Bronchial epithelial cell (primary cell): ENCODE measurements at regions not wholly inside any gene's neighbourhood (a gene's known extent, or its start where the extent isn't known, plus 50 kb on each side); places are given as distances from the start of the nearest gene placed in this dataset.

Experiments
- DNase-seq: peaks from one replicate; pipeline ENCODE4 v3.0.0-alpha.2; 2010; ENCODE audit warnings: low read depth
- FAIRE-seq: peaks from 2 replicates; lab custom pipeline; 2011; peaks lifted over from hg19 to GRCh38; lab: Jason Lieb, UNC
- H3K27me3 ChIP-seq: 2 replicates; pipeline ENCODE4 v1.5.1; 2011; ENCODE audit warnings: low read length; ENCODE audit not compliant: control insufficient read depth, insufficient read depth
- H3K36me3 ChIP-seq: 2 replicates; pipeline ENCODE4 v1.5.1; 2011; ENCODE audit warnings: low read length; ENCODE audit not compliant: control insufficient read depth, insufficient read depth
- H3K4me3 ChIP-seq: 2 replicates; pipeline ENCODE4 v1.5.1; 2011; ENCODE audit warnings: mild to moderate bottlenecking, low read depth, low read length, control low read depth
- CTCF ChIP-seq: IDR thresholded peaks from 2 replicates; pipeline ENCODE4 v1.5.1; 2011; ENCODE audit warnings: mild to moderate bottlenecking, moderate library complexity, low read length, control low read depth, inconsistent platforms; ENCODE audit not compliant: insufficient read depth, severe bottlenecking

- no peak for TF ChIP-seq CTCF
- FAIRE-seq (no peak), DNase-seq (no peak)
- no peak overlapping the region for H3K4me3 ChIP-seq
- no peaks in the 10 kb centered on the region for H3K36me3 ChIP-seq
- H3K27me3 ChIP-seq: no peaks in the 10 kb centered on the region
Observed at GRCh38 chr6:40022867-40023266, 88.6 kb upstream of the MOCS1 start.

GRCh38 chr6:40020166-40020565, 85.9 kb upstream of the MOCS1 start:
- Histone ChIP-seq H3K36me3 (no peaks in the 10 kb centered on the region), H3K4me3 (no peak overlapping the region), H3K27me3 (no peaks in the 10 kb centered on the region)
- DNase-seq (no peak), FAIRE-seq (no peak)
- no peak for TF ChIP-seq CTCF

- DNase-seq (no peak), FAIRE-seq (no peak)
- no peak for TF ChIP-seq CTCF
- Histone ChIP-seq H3K27me3 (no peaks in the 10 kb centered on the region), H3K36me3 (no peaks in the 10 kb centered on the region), H3K4me3 (no peak overlapping the region)
Observed at GRCh38 chr6:40015530-40015929, 81.3 kb upstream of the MOCS1 start.

- FAIRE-seq: no peak
- no peak overlapping the region for H3K4me3 ChIP-seq
- no peaks in the 10 kb centered on the region for H3K36me3 ChIP-seq
- peak; percentile 6 for TF ChIP-seq CTCF
- no peaks in the 10 kb centered on the region for H3K27me3 ChIP-seq
- peak; percentile 76 for DNase-seq
Observed at GRCh38 chr6:40011844-40012243, 77.6 kb upstream of the MOCS1 start.

- no peak for TF ChIP-seq CTCF
- no peaks in the 10 kb centered on the region for H3K27me3 ChIP-seq
- no peak for FAIRE-seq
- no peak for DNase-seq
- no peaks in the 10 kb centered on the region for H3K36me3 ChIP-seq
- no peak overlapping the region for H3K4me3 ChIP-seq
Observed at GRCh38 chr6:40000964-40001515, 66.8 kb upstream of the MOCS1 start.
